Fibroblast of mammary gland (primary cell): ENCODE measurements at regions not wholly inside any gene's neighbourhood (a gene's known extent, or its start where the extent isn't known, plus 50 kb on each side); places are given as distances from the start of the nearest gene placed in this dataset.
A peak's percentile ranks its signal among the peaks of the same experiment; 100 is the strongest.
"Not testable (repeated sequence)": the region's sequence is repeated elsewhere in the genome, so short reads cannot be mapped to it uniquely, and the experiment has no call there.

Source experiments
- DNase-seq: peaks from one replicate; pipeline ENCODE4 v3.0.0-alpha.2; 2010; ENCODE audit warnings: low read depth
- H3K4me3 ChIP-seq: 2 replicates; pipeline ENCODE4 v1.5.1; 2011; ENCODE audit warnings: low read depth, mild to moderate bottlenecking, low read length, moderate library complexity; ENCODE audit not compliant: control insufficient read depth
- CTCF ChIP-seq: conservative IDR thresholded peaks from 2 replicates; pipeline ENCODE4 v1.5.1; 2011; ENCODE audit warnings: low read depth, low read length, inconsistent platforms; ENCODE audit not compliant: control insufficient read depth, insufficient read depth

- no peak overlapping the region for H3K4me3 ChIP-seq
- no peak for TF ChIP-seq CTCF
- no peak for DNase-seq
Observed at GRCh38 chr15:29994284-29994683, 88.5 kb upstream of the GOLGA8J start.

- no peak for TF ChIP-seq CTCF
- no peak for DNase-seq
Observed at GRCh38 chr15:29990954-29991353, 91.8 kb upstream of the GOLGA8J start.

GRCh38 chr15:29990035-29990434, 92.7 kb upstream of the GOLGA8J start:
- TF ChIP-seq CTCF = no peak
- no peak for DNase-seq
- no peak overlapping the region for H3K4me3 ChIP-seq

More at GRCh38 chr15:29990954-29991353, 91.8 kb upstream of the GOLGA8J start:
- H3K4me3 ChIP-seq = no peak overlapping the region

GRCh38 chr15:29988701-29989100, 94.1 kb upstream of the GOLGA8J start:
- TF ChIP-seq CTCF = no peak
- no peak overlapping the region for H3K4me3 ChIP-seq
- DNase-seq = no peak

GRCh38 chr15:29986946-29987345, 95.8 kb upstream of the GOLGA8J start:
- no peak for TF ChIP-seq CTCF
- H3K4me3 ChIP-seq = no peak overlapping the region
- no peak for DNase-seq

- DNase-seq = peak; percentile 25
- H3K4me3 ChIP-seq = no peak overlapping the region
- no peak for TF ChIP-seq CTCF
Observed at GRCh38 chr15:29978411-29979382, 104.1 kb upstream of the GOLGA8J start.

- not testable (repeated sequence) for H3K4me3 ChIP-seq, DNase-seq
Observed at GRCh38 chr15:29974056-29974455, 108.7 kb upstream of the GOLGA8J start.
